OCI-LY7 (cell line): ENCODE measurements at regions not wholly inside any gene's neighbourhood (a gene's known extent, or its start where the extent isn't known, plus 50 kb on each side); places are given as distances from the start of the nearest gene placed in this dataset.

ENCODE experiments used
- BruUV-seq: library from RNA; stranded (reverse); fragments of 400-500 nt; replicated peaks from 2 replicates; lab custom pipeline; 2021; lab: Mats Ljungman, UMichigan
- CTCF ChIA-PET: fragments of 300-600 bp; sonication (Branson Sonifier 250); formaldehyde crosslinking; loops from one replicate; lab custom pipeline; 2022; ENCODE audit warnings: antibody characterized with exemption; ENCODE audit not compliant: unreplicated experiment; lab: Charles Lee
- POLR2A ChIA-PET: fragments of 300-600 bp; sonication (Branson Sonifier 250); formaldehyde crosslinking; loops from one replicate; lab custom pipeline; 2022; ENCODE audit warnings: antibody characterized with exemption; lab: Charles Lee
- DNase-seq: peaks from one replicate; pipeline ENCODE4 v3.0.0-alpha.2; 2015; ENCODE audit warnings: low spot score
- H2AFZ ChIP-seq: fragments of 200-600 bp; sonication (generic), shearing (Covaris generic); 2 replicates; pipeline ENCODE4 v1.6.1; 2014; ENCODE audit warnings: mild to moderate bottlenecking, antibody characterized with exemption, low read length, moderate library complexity
- H3K27ac ChIP-seq: fragments of 200-600 bp; sonication (generic); 2 replicates; pipeline ENCODE4 v1.5.1; 2014; ENCODE audit warnings: mixed run types, low read depth, mild to moderate bottlenecking, moderate library complexity, low read length, inconsistent platforms; ENCODE audit not compliant: poor library complexity, severe bottlenecking
- H3K36me3 ChIP-seq: fragments of 200-600 bp; sonication (generic); 2 replicates; pipeline ENCODE4 v1.6.1; 2014; ENCODE audit warnings: mild to moderate bottlenecking, antibody characterized with exemption, low read length, moderate library complexity, mixed read lengths; ENCODE audit not compliant: insufficient read depth
- H3K4me1 ChIP-seq: fragments of 200-600 bp; sonication (generic); 2 replicates; pipeline ENCODE4 v1.5.1; 2014; ENCODE audit warnings: mild to moderate bottlenecking, low read length; ENCODE audit not compliant: insufficient read depth, poor library complexity, severe bottlenecking
- H3K4me2 ChIP-seq: fragments of 200-600 bp; sonication (generic); 2 replicates; pipeline ENCODE4 v1.6.1; 2014; ENCODE audit warnings: mild to moderate bottlenecking, low read length
- H3K4me3 ChIP-seq: fragments of 200-600 bp; sonication (generic); 2 replicates; pipeline ENCODE4 v1.5.1; 2014; ENCODE audit warnings: mild to moderate bottlenecking, low read depth, low read length; ENCODE audit not compliant: poor library complexity, severe bottlenecking
- H3K79me2 ChIP-seq: fragments of 200-600 bp; sonication (generic); 2 replicates; pipeline ENCODE4 v1.6.1; 2016; ENCODE audit warnings: low read depth, mild to moderate bottlenecking, low read length, moderate library complexity, mixed read lengths; ENCODE audit not compliant: insufficient read depth
- H3K9me2 ChIP-seq: fragments of 200-600 bp; sonication (generic); 2 replicates; pipeline ENCODE4 v1.6.1; 2016; ENCODE audit warnings: mild to moderate bottlenecking, low read length, mixed read lengths; ENCODE audit not compliant: insufficient read depth
- H3K9me3 ChIP-seq: fragments of 200-600 bp; sonication (generic); 2 replicates; pipeline ENCODE4 v1.6.1; 2014; ENCODE audit warnings: mild to moderate bottlenecking, mixed run types, low read length, mixed read lengths
- H4K20me1 ChIP-seq: fragments of 200-600 bp; sonication (generic); 2 replicates; pipeline ENCODE4 v1.6.1; 2014; ENCODE audit warnings: mild to moderate bottlenecking, antibody characterized with exemption, low read length, moderate library complexity, mixed read lengths; ENCODE audit not compliant: insufficient read depth
- CTCF ChIP-seq: fragments of 200-600 bp; sonication (generic); conservative IDR thresholded peaks from 2 replicates; pipeline ENCODE4 v1.5.1; 2014; ENCODE audit warnings: mild to moderate bottlenecking, antibody characterized with exemption, low read length, moderate library complexity, mixed read lengths
- EZH2phosphoT487 ChIP-seq: fragments of 200-600 bp; sonication (generic); IDR thresholded peaks from 2 replicates; pipeline ENCODE4 v1.6.1; 2018; ENCODE audit warnings: low read depth, borderline replicate concordance, mild to moderate bottlenecking, mixed run types, antibody characterized with exemption, low read length, moderate library complexity, mixed read lengths
- intact Hi-C: fragments of 100-400 bp; cut with micrococcal nuclease; formaldehyde crosslinking; loops from one replicate; pipeline ENCODE4 v1.10.0; 2022; ENCODE audit not compliant: unreplicated experiment

GRCh38 chr11:114771172-114771571 lies 92.8 kb downstream of the NXPE2 start:
- BruUV-seq: no TSS peak

GRCh38 chr11:114773541-114774338 lies 95.4 kb downstream of the NXPE2 start:
- no peak overlapping the region for H3K4me3 ChIP-seq
- no peaks in the 10 kb centered on the region for H3K9me2 ChIP-seq
- ChIA-PET CTCF (no interaction called here), POLR2A (no interaction called here)
- no peak for DNase-seq
- H4K20me1 ChIP-seq: no peaks in the 10 kb centered on the region
- no peak overlapping the region for H3K27ac ChIP-seq
- TF ChIP-seq CTCF: no peak
- no peak for TF ChIP-seq EZH2phosphoT487
- no peak overlapping the region for H2AFZ ChIP-seq
- no peaks in the 10 kb centered on the region for H3K36me3 ChIP-seq
- intact Hi-C loops: no loop called here
- no peak overlapping the region for H3K4me2 ChIP-seq
- no peaks in the 10 kb centered on the region for H3K9me3 ChIP-seq
- BruUV-seq: no TSS peak
- no peaks in the 10 kb centered on the region for H3K4me1 ChIP-seq
- no peaks in the 10 kb centered on the region for H3K79me2 ChIP-seq

More at GRCh38 chr11:114771172-114771571, 92.8 kb downstream of the NXPE2 start:
- H3K36me3 ChIP-seq: no peaks in the 10 kb centered on the region
- no peaks in the 10 kb centered on the region for H3K79me2 ChIP-seq
- no peak for TF ChIP-seq EZH2phosphoT487
- no peak for TF ChIP-seq CTCF
- H3K27ac ChIP-seq: no peak overlapping the region
- intact Hi-C loops: no loop called here
- POLR2A ChIA-PET: no interaction called here
- DNase-seq: no peak
- H3K4me3 ChIP-seq: no peak overlapping the region
- no peak overlapping the region for H2AFZ ChIP-seq
- CTCF ChIA-PET: no interaction called here
- no peak overlapping the region for H3K4me2 ChIP-seq
- no peaks in the 10 kb centered on the region for H3K9me3 ChIP-seq
- no peaks in the 10 kb centered on the region for H4K20me1 ChIP-seq
- no peaks in the 10 kb centered on the region for H3K4me1 ChIP-seq
- no peaks in the 10 kb centered on the region for H3K9me2 ChIP-seq
